NCI-H2107 treated with DMSO at 0.1 percent for 48 hours (cell line): ENCODE measurements at regions not wholly inside any gene's neighbourhood (a gene's known extent, or its start where the extent isn't known, plus 50 kb on each side); places are given as distances from the start of the nearest gene placed in this dataset.
"Not testable (repeated sequence)": the region's sequence is repeated elsewhere in the genome, so short reads cannot be mapped to it uniquely, and the experiment has no call there.

Experiments used
- DNase-seq: peaks from one replicate; lab custom pipeline; 2025; ENCODE audit not compliant: unreplicated experiment; lab: John Stamatoyannopoulos, UW

- DNase-seq: no peak
Observed at GRCh38 chr14:49139593-49139992, 446.6 kb downstream of the RPS29 start.

GRCh38 chr14:49134940-49135339 is 451.2 kb downstream of the RPS29 start:
- DNase-seq: no peak

GRCh38 chr14:49121246-49121645 is 464.9 kb downstream of the RPS29 start:
- DNase-seq: no peak

DNA sequence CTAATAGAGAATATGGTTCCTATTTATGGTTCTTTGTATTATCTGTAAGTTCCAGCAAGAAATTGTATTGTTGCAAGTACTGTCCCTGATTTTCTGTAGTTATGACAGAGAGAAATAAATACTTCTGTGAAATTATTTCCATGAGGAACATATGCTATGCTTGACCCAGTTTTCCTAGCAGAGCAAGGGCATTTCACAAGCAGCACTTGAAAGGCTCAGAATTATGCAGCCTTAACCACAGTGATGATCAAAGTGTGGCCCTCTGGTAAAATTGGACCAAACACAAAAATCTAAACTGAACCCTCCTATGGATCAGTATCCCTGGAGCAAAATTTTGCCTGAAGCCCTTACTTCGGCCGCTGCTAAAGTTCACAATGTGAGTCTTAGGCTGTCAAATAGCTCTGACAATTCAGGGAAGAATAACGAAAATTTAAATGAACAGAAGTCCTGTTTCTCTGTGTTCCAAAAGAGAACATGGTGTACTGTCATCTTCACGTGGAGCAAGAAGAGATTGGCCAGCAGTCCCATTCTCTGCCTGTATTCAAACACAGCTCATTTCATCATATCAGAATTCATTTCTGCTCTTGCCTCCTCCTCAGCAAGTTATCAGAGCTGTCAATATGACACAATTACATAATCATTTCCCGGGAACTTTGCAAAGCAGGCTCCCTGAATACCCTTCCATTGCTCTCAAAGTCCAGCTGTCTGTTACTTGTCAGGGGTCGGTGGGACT is 471.9 kb downstream of the RPS29 start:
- DNase-seq: no peak

DNA sequence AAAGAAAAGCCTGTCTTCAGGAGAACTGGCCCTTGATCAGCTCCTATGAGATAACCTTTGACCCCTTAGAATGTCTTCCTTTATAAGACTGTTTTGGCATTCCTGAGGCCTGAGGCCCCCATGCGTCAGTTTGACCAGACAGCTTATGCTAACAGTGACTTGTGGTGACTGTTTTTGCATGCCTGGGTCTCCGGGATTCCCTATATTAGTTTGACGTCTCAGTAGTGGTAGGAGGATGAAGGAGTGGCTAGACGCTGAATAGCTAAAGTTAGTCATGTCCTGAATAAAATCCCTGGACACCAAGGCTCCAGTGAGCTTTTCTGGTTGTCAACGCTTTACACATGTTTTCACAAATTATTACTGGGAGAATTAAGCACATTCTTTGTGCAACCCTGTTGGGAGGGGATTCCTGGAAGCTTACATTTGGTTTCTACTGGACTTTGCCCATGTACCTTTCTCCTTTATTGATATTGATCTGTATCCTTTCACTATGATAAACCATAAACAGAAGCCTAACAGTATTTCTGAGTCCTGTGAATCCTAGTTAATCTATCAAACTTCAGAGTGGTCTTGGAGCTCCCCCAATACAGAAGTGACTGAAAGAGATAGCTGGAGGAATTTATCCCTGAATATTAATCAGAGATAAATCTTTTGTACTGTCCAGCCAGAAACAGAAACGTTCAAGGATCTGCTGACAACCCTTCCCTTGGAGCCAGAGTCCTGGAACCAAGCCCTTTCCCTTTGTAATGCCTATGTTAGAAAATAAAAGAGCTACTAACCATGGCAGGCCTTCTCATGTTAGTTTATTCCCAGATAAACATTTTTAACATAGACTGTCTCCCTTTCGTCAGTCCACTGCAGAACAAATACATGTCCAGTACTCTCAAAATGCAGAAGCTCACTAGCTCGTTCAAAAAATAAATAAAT is 479.2 kb downstream of the RPS29 start:
- DNase-seq: no peak

DNA sequence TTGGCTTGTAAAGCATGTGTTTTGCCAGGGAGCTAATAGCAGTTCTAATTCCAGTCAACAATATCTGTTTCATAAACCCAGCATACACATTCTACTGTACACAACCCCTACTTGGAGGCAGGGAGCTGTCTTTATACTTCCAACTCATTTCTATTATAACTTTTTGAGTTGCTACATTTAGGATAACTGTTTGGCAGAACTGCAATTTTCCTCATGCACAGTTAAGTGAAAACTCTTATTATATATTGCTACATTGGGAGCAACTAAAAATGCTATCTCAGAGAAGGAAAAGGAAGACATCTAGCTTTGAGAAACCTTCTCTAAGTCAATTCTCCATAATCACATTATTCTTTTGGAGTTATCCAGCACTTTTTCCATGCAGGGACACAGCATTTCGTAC is 480.2 kb downstream of the RPS29 start:
- DNase-seq: no peak

GRCh38 chr14:49105512-49105911 is 480.7 kb downstream of the RPS29 start:
- DNase-seq: no peak

- DNase-seq: no peak
Observed at GRCh38 chr14:49092345-49092744, 493.8 kb downstream of the RPS29 start.

DNA sequence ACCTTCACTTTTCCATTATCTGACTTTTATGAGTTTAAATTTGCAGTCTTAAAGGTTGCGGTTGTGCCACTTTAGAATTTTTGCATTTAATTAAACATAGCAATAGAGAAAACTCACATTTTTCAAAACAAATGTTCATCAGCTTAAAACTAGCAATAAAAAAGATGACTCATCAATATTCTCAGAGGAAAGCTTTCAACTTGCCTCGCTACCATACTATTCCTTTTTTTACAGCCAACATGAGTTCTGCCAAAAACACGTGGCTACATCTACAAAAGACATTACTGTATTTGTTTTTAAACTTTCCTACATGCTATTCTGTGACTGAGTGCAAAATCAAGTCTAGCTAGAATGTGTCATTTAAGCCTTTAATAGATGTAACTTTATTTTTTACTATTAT is 497.1 kb downstream of the RPS29 start:
- DNase-seq: no peak

DNA sequence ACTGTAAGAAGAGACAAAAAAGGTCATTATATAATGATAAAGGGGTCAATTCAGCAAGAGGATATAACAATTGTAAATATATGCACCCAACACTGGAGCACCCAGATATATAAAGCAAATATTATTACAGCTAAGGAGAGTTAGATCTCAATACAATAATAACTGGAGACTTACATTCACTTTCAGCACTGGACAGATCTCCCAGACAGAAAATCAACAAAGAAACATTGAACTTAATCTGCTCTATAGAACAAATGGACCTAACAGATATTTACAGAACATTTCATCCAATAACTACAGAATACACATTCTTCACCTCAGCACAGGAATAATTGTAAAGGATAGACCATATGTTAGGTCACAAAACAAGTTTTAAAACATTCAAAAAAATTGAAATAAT is 512.9 kb downstream of the RPS29 start:
- not testable (repeated sequence) for DNase-seq

GRCh38 chr14:49058511-49058910 is 527.7 kb downstream of the RPS29 start:
- no peak for DNase-seq

- DNase-seq: no peak
Observed at GRCh38 chr14:49057838-49058510, 528.2 kb downstream of the RPS29 start.

DNA sequence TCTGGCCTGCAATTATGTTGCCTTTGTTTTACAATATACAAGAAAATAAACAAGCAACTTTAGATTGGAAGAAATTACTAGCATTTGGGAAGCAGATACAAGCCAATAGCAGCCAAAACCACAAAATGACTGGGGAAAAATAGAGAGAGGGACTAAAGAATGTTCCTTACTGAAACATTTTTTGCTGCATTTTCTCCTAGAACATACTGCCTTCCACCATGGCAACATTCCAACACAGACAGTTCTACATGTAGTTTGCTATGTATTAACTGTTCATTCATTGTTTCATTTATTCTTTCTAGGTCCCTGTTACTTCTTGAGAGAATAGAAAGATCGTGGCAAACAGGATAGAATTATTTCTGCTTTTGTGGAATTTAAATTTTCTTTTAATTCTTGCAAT is 530.2 kb downstream of the RPS29 start:
- DNase-seq: no peak

DNA sequence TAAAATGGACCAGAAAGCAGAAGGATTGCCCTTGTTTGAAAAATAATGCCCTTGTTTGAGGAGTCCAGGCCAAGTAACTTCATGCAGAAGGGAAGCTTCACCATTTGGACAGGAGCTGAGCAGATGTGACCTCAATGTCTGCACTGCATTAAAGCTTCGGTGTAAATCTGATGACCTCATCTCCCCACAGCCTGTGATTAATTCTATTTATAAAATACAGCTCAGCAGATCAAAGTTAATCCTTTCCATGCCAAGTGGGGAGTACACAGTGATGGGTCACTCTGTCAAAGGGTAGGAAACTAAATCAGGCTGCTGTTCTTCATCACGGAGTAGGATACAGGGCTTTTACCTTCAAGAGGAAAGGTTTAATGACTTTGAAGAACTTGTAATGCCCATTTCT is 533.7 kb downstream of the RPS29 start:
- DNase-seq: no peak

GRCh38 chr14:49051328-49052060 is 534.7 kb downstream of the RPS29 start:
- DNase-seq: no peak

DNA sequence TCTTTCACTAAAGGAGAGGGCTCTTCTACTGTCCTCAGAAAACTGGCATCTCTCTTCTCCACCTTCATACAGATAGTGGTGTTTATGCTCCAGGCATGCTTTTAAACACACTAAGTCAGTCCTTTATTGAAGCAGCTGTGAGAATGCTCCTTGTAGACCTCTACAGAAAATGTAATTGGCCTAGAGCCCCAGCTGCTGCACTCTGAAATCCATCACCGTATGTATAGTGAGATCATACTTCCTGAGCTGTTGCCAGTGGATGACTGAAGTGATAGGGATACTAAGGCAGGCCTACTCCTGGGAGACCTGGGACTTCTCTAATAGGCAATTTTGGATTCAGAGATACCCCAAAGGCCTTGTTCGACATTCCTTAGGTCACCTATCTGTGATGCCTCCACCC is 535.4 kb downstream of the RPS29 start:
- DNase-seq: no peak

- DNase-seq: no peak
Observed at GRCh38 chr14:49049711-49050110, 536.5 kb downstream of the RPS29 start.

DNA sequence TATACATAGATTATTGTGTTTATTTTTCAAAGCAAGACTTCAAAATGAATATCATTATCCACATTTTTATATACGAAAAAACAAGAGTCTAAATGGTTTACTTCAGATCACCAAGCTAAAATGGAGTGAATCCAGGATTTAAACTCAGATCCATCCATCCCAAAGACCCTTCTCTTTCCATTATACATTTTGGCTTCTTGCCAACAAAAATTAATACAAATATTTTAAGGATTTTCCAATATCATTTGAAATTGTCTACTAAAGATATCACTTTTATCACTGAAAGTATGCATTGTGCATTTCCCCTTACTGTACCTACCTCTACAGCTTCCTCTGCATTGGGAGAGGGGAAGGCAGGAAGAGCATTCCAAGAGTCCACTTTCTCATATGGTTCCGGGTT is 541.2 kb downstream of the RPS29 start:
- DNase-seq: no peak

- DNase-seq: no peak
Observed at GRCh38 chr14:49036984-49037516, 549.1 kb downstream of the RPS29 start.

DNA sequence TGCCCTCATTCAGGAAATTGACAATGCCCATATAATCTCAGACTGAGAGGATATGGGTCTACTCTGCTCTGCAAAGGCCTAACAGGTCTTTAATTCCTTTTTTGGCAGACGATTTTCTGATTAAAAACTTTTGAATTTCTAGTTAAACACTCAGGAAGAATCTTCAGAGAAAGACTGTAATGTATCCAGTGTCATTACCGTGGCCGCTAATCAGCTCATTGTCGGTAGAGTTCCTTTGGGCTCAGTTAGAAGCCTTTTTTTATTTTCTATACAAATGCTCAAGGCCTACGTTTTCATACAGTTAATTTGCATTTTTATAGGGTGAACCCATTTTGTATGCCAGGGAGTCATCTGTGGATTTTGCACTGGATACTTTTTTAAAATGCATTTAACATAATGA is 549.9 kb downstream of the RPS29 start:
- no peak for DNase-seq

DNA sequence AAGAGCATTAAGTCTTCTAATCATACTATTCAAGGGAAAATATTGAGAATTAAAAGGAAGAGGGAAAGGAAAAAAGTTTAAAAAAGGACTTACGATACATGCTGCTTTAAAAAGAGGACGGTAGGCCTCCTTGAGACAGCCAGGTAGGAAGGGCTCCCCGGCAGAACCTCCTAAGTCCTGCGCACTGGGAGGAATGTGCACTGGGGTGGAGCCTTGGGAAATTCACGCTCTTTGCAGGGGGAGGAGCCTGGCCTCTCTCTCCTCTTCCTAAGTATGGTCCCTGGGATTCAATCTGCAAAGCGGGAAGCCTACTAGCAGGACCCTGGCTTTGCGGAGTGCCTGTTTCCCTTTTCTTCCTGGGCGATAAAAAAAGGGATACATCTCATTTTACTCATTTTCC is 553.0 kb downstream of the RPS29 start:
- no peak for DNase-seq
